RPMI8226 (cell line): ENCODE measurements at regions not wholly inside any gene's neighbourhood (a gene's known extent, or its start where the extent isn't known, plus 50 kb on each side); places are given as distances from the start of the nearest gene placed in this dataset.
"Not testable (repeated sequence)": the region's sequence is repeated elsewhere in the genome, so short reads cannot be mapped to it uniquely, and the experiment has no call there.

Source experiments
- DNase-seq: peaks from one replicate; pipeline ENCODE4 v3.0.0-alpha.2; 2015

GRCh38 chr3:31188112-31188511 lies 293.7 kb upstream of the GADL1 start:
- DNase-seq = no peak

- no peak for DNase-seq
Observed at GRCh38 chr3:31189330-31189729, 294.9 kb upstream of the GADL1 start.

- no peak for DNase-seq
Observed at GRCh38 chr3:31189971-31190370, 295.5 kb upstream of the GADL1 start.

- DNase-seq = no peak
Observed at GRCh38 chr3:31191354-31191753, 296.9 kb upstream of the GADL1 start.

- no peak for DNase-seq
Observed at GRCh38 chr3:31193429-31193828, 299.0 kb upstream of the GADL1 start.

- no peak for DNase-seq
Observed at GRCh38 chr3:31193871-31194270, 299.4 kb upstream of the GADL1 start.

GRCh38 chr3:31196261-31196660 lies 301.8 kb upstream of the GADL1 start:
- DNase-seq = no peak

- peak; percentile 27 for DNase-seq
Observed at GRCh38 chr3:31196881-31197364, 302.5 kb upstream of the GADL1 start.

GRCh38 chr3:31197941-31198340 lies 303.5 kb upstream of the GADL1 start:
- DNase-seq = no peak

- no peak for DNase-seq
Observed at GRCh38 chr3:31198890-31199289, 304.4 kb upstream of the GADL1 start.

- DNase-seq = no peak
Observed at GRCh38 chr3:31203960-31204795, 309.7 kb upstream of the GADL1 start.

- not testable (repeated sequence) for DNase-seq
Observed at GRCh38 chr3:31204796-31205056, 310.3 kb upstream of the GADL1 start.

GRCh38 chr3:31210068-31210645 lies 315.7 kb upstream of the GADL1 start:
- no peak for DNase-seq

- DNase-seq = peak; percentile 81
Observed at GRCh38 chr3:31213869-31214486, 318.7 kb upstream of the STT3B start.

GRCh38 chr3:31218082-31218481 lies 314.6 kb upstream of the STT3B start:
- DNase-seq = no peak

- no peak for DNase-seq
Observed at GRCh38 chr3:31219131-31219843, 313.4 kb upstream of the STT3B start.

GRCh38 chr3:31220431-31220830 lies 312.3 kb upstream of the STT3B start:
- DNase-seq = no peak

GRCh38 chr3:31223278-31223677 lies 309.4 kb upstream of the STT3B start:
- no peak for DNase-seq

GRCh38 chr3:31224936-31225335 lies 307.8 kb upstream of the STT3B start:
- DNase-seq = no peak

GRCh38 chr3:31225923-31226322 lies 306.8 kb upstream of the STT3B start:
- DNase-seq = no peak

- no peak for DNase-seq
Observed at GRCh38 chr3:31226346-31226745, 306.4 kb upstream of the STT3B start.

- peak; percentile 54 for DNase-seq
Observed at GRCh38 chr3:31227131-31227562, 305.6 kb upstream of the STT3B start.

GRCh38 chr3:31230425-31231223 lies 302.1 kb upstream of the STT3B start:
- no peak for DNase-seq
